Endothelial cell of umbilical vein (primary cell): ENCODE measurements at regions not wholly inside any gene's neighbourhood (a gene's known extent, or its start where the extent isn't known, plus 50 kb on each side); places are given as distances from the start of the nearest gene placed in this dataset.

Source experiments
- EZH2 ChIP-seq: IDR thresholded peaks from 2 replicates; pipeline ENCODE4 v1.6.1; 2012; ENCODE audit warnings: borderline replicate concordance, low read depth, mild to moderate bottlenecking, moderate library complexity, low read length, inconsistent platforms; ENCODE audit not compliant: severe bottlenecking
- FOS ChIP-seq: IDR thresholded peaks from 2 replicates; pipeline ENCODE4 v1.6.1; 2011; ENCODE audit warnings: mild to moderate bottlenecking, low read length, moderate library complexity, borderline replicate concordance; ENCODE audit not compliant: insufficient read depth
- MYC ChIP-seq: IDR thresholded peaks from one replicate; pipeline ENCODE4 v1.6.1; 2011; ENCODE audit warnings: mild to moderate bottlenecking, low read depth, low read length
- POLR2A ChIP-seq: IDR thresholded peaks from 2 replicates; pipeline ENCODE4 v1.6.1; 2012; ENCODE audit warnings: low read depth, mild to moderate bottlenecking, control low read depth, low read length
- POLR2AphosphoS5 ChIP-seq: IDR thresholded peaks from 2 replicates; pipeline ENCODE4 v1.6.1; 2012; ENCODE audit warnings: low read depth, mild to moderate bottlenecking, control low read depth, low read length, moderate library complexity; ENCODE audit not compliant: insufficient read depth
- TF ChIP-seq, protein P1 (sequence below), 2 donors: IDR thresholded peaks; 1 replicate in 1 of 2; 2 replicates in 1 of 2; pipeline ENCODE4 v1.5.1; 2011; ENCODE audit warnings: low read length in 2 of 2, mild to moderate bottlenecking in 2 of 2, moderate library complexity in 2 of 2, control low read depth in 1 of 2, inconsistent platforms in 1 of 2, low read depth in 1 of 2; ENCODE audit not compliant: insufficient read depth in 1 of 2; ENCODE audit errors: extremely low read depth in 1 of 2
- TF ChIP-seq, protein P2 (sequence below): IDR thresholded peaks from 2 replicates; pipeline ENCODE4 v1.6.1; 2011; ENCODE audit not compliant: insufficient read depth, insufficient read length

DNA sequence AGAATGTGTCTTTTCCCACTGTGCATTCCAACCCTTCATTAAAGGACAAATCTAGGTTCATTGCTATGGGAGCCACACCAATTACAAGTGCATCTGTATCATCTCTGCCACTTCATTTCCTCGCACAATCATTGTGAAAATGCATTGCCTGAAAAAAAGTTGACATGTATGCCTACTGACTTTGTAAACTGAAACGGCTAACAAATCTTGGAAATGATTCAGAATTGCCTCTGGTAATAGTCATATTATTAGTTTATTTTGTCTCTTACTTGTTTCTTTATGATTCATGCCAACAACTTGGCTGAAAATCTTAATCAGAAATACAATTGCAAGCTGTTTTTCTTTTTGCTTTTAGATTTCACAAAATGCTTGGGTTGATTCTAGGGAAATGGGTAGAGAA, 497.1 kb downstream of the ZIC1 start:
- TF ChIP-seq, protein P1, sequence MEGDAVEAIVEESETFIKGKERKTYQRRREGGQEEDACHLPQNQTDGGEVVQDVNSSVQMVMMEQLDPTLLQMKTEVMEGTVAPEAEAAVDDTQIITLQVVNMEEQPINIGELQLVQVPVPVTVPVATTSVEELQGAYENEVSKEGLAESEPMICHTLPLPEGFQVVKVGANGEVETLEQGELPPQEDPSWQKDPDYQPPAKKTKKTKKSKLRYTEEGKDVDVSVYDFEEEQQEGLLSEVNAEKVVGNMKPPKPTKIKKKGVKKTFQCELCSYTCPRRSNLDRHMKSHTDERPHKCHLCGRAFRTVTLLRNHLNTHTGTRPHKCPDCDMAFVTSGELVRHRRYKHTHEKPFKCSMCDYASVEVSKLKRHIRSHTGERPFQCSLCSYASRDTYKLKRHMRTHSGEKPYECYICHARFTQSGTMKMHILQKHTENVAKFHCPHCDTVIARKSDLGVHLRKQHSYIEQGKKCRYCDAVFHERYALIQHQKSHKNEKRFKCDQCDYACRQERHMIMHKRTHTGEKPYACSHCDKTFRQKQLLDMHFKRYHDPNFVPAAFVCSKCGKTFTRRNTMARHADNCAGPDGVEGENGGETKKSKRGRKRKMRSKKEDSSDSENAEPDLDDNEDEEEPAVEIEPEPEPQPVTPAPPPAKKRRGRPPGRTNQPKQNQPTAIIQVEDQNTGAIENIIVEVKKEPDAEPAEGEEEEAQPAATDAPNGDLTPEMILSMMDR (IDR thresholded peaks at IDR 0.05; ENCODE audit: extremely low read depth in 1 of 2, insufficient read depth in 1 of 2, low read depth in 1 of 2, low read length in 2 of 2): no peak
- TF ChIP-seq POLR2A (no peak), POLR2AphosphoS5 (no peak), EZH2 (no peak), MYC (no peak), FOS (no peak)
- TF ChIP-seq, protein P2, sequence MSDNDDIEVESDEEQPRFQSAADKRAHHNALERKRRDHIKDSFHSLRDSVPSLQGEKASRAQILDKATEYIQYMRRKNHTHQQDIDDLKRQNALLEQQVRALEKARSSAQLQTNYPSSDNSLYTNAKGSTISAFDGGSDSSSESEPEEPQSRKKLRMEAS: no peak
